PC-9 (cell line): ENCODE measurements at regions not wholly inside any gene's neighbourhood (a gene's known extent, or its start where the extent isn't known, plus 50 kb on each side); places are given as distances from the start of the nearest gene placed in this dataset.

Experiments used
- EZH2 ChIP-seq: fragments of 200-600 bp; sonication (generic); IDR thresholded peaks from 2 replicates; pipeline ENCODE4 v1.8.0; 2017; ENCODE audit warnings: antibody characterized with exemption, low read depth
- TF ChIP-seq, protein P1 (sequence below): fragments of 200-600 bp; sonication (generic); conservative IDR thresholded peaks from 2 replicates; pipeline ENCODE4 v1.6.1; 2017; ENCODE audit warnings: mixed run types, antibody characterized with exemption, mild to moderate bottlenecking, moderate library complexity

- TF ChIP-seq, protein P1, sequence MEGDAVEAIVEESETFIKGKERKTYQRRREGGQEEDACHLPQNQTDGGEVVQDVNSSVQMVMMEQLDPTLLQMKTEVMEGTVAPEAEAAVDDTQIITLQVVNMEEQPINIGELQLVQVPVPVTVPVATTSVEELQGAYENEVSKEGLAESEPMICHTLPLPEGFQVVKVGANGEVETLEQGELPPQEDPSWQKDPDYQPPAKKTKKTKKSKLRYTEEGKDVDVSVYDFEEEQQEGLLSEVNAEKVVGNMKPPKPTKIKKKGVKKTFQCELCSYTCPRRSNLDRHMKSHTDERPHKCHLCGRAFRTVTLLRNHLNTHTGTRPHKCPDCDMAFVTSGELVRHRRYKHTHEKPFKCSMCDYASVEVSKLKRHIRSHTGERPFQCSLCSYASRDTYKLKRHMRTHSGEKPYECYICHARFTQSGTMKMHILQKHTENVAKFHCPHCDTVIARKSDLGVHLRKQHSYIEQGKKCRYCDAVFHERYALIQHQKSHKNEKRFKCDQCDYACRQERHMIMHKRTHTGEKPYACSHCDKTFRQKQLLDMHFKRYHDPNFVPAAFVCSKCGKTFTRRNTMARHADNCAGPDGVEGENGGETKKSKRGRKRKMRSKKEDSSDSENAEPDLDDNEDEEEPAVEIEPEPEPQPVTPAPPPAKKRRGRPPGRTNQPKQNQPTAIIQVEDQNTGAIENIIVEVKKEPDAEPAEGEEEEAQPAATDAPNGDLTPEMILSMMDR, result no peak
- TF ChIP-seq EZH2, result no peak
Observed at GRCh38 chr7:159328096-159328495, 183.4 kb upstream of the VIPR2 start.
